H7 (cell line): ENCODE measurements at regions not wholly inside any gene's neighbourhood (a gene's known extent, or its start where the extent isn't known, plus 50 kb on each side); places are given as distances from the start of the nearest gene placed in this dataset.

Source experiments
- DNase-seq: peaks from one replicate; pipeline ENCODE4 v3.0.0; 2012
- H3K27me3 ChIP-seq: 2 replicates; pipeline ENCODE4 v1.6.0; 2011; ENCODE audit warnings: mild to moderate bottlenecking, low read length; ENCODE audit not compliant: control insufficient read depth, insufficient read depth
- H3K36me3 ChIP-seq: replicated peaks from 2 replicates; pipeline ENCODE4 v1.5.1; 2011; ENCODE audit warnings: low read length; ENCODE audit not compliant: control insufficient read depth, insufficient read depth
- H3K4me3 ChIP-seq: 2 replicates; pipeline ENCODE4 v1.5.1; 2011; ENCODE audit warnings: low read depth, mild to moderate bottlenecking, control low read depth, low read length, moderate library complexity; ENCODE audit not compliant: insufficient read depth

DNA sequence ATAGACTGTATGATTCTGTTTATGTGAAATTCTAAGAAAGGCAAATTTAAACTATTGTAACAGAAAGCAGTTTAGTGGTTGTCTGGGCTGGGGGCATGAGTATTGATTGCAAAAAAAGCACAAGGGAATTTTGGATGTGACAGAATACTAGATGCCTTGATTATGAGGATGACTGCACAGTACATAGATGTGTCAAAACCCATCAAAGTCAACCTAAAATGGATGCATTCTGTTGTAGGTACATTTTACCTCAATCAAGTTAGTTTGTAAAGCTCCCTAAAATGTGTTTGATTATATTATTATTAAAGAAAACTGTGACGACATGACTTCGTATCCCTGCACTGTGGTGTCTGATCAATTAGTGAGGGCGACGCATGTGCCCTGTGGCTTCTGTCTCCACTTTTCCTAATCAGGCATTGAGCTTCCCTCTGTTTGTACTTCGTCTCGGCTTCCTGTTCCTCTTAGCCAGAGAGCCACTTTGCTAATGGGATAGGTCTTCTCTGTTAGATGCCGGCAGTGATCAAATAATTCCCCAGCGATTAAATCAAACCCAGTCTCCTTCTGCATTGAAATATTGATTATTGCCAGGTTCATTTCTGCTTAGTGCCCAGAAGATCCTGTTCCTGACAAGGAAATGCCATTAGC lies 118.3 kb upstream of the GGTLC1 start:
- no peak for DNase-seq
- Histone ChIP-seq H3K4me3 (no peak overlapping the region), H3K27me3 (no peaks in the 10 kb centered on the region), H3K36me3 (no peaks in the 10 kb centered on the region)

DNA sequence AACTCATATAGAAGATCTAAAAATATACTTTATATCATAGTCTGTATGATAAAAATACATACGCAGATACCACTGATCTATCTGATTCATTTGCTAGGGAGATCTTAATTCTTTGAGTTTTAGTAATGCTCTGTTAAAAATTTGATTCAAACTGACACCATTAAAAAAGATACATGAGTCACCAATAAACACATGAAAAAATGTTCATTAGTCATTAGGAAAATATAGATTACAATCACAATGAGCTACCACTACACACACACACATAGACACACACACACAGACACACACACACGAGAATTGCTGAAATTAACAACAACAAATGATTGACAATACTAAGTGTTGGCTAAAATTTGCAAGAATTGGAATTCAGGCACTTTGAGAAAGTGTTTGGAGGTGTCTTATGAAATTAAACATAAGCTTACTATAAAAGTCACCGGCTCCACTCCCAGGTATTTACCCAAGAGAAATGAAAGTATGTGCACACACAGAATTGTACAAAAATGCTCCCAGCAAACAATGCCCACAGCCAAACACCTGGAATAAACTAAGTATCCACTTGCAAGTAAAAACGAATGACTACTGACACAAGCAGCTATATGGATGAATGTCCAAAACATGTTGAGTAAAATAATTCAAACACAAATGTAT lies 117.7 kb upstream of the GGTLC1 start:
- H3K36me3 ChIP-seq = no peaks in the 10 kb centered on the region
- no peaks in the 10 kb centered on the region for H3K27me3 ChIP-seq
- no peak for DNase-seq
- no peak overlapping the region for H3K4me3 ChIP-seq

DNA sequence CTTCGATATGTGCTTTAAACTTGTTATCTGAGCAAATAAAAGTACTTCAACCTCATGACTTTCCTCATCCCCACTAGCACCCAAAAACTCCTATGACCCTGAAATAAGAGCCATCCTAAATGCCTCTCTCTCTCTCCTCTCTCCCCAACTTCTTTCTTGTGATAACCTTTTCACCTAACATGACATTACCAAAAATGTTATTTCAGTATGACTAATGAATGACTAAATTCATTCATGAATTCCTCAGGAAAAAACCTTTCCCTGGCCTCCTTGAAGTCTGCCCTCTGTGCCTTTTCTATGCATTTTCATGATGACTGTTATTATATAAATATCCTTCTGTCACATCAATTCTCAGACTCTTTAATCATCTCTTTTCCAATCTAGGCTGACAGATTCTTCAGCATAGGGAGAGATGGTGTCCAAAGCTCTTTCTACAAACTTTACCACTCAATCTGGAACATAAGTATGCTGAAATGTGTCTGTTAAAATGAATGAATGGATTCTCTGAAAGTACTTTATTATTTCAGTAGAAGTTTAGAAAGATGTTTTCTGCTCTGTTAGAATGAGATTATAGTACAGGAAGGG lies 114.3 kb upstream of the GGTLC1 start:
- Histone ChIP-seq H3K4me3 (no peak overlapping the region), H3K36me3 (no peaks in the 10 kb centered on the region), H3K27me3 (no peaks in the 10 kb centered on the region)
- DNase-seq = no peak

DNA sequence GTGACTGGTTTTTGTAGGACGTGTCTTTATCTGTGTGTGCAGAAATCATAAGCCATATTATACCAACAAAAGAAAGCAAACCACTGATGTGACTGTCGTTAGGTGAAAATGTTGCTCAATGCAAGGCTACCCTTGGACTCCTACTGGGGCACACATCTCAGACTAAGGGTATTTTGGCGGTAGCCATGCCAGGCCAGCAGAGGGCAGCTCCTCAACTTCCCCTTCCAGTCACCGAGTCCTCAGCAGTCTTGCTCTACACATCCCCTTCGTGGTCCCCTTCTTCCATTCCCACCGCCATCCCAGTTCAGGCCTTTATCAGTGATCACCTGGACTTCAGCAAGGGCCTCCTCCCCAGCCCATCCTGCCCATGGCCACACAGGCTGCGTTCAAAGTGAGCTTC lies 113.7 kb upstream of the GGTLC1 start:
- H3K27me3 ChIP-seq = no peaks in the 10 kb centered on the region
- H3K4me3 ChIP-seq = no peak overlapping the region
- no peaks in the 10 kb centered on the region for H3K36me3 ChIP-seq
- peak; percentile 59 for DNase-seq

DNA sequence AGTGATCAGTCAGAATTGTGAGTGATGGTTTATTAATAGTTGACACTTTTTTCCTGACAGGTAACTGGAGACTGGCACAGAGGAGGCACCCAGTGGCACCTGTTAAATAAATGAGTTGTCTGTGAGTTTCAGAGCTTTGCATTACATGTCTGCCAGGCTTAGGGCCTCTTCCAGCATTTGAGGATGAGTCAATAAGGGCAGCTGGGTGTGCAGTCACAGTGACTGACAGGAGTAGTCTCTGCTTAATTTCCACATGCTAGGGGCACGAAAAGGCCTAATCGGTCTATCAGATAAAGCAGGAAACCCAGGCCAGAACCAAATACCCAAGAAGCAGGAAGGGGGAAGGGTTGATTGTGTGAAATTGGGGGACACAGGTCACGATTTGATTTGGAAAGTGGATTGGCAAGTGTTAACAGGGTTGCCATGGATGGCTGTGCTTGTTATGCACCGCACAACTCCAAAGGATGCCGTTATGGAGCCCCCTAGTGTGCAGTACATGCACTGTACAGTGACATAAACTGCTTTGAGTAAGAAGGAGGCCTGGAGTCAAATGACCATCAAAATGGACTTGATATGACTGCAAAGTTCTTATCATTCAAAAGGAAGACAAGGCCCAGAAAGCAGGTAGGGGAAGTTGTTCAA lies 111.9 kb upstream of the GGTLC1 start:
- H3K27me3 ChIP-seq = no peaks in the 10 kb centered on the region
- no peak overlapping the region for H3K4me3 ChIP-seq
- H3K36me3 ChIP-seq = no peaks in the 10 kb centered on the region
- DNase-seq = peak; percentile 23

DNA sequence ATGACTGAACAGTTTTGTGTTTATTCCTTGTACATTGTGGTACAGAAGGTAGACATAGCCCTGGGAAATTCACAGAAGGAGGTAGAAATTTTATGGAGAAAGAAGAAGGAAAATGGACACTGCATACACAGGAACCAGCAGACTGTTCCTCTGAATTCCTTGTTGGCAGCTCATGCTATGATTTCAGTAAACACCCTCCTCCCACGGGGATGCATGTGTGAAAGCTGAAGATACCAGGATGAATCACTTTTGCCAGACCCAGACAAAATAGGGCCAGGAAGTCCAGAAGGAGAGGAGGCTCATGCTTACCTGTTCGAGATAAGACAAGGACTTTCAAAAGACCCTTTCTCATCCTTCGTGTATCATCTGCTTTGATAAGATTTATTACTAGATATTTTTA lies 110.3 kb upstream of the GGTLC1 start:
- DNase-seq = no peak
- Histone ChIP-seq H3K36me3 (no peaks in the 10 kb centered on the region), H3K4me3 (no peak overlapping the region), H3K27me3 (no peaks in the 10 kb centered on the region; the same call in 1 of the 2 replicates)

DNA sequence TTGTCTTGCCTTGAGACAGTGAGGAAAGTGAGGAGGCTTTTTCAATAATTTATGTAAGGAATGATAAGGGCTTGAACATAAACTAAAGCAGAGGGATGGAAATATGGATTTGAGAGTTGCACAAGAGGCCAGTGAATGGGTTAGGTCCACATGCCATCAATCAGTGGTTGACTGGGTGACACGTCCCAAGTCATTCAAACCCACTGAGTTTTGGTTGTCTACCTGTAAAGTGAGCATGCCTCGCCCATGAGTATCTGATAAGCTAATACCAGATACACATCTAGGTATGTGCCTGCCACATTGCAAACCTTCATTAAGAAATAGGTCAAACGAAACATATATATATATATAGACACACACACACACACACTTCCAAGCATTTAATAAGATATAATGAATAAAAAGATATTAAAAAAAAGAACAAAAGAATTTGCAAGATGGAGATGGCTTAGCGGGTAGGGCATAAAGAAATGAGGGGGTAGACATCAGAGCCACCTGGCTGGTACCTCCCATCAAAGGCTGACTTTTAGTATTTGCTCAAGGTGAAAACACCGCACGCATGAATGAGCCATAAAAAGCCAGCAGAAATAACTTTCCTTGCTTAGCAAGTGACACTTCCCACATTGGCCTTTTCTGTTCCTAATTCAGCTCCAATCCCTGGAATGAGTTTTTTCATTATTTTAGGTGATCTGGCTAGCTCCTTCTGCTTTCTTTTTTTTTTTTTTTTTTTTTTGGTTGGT lies 109.1 kb upstream of the GGTLC1 start:
- no peak overlapping the region for H3K4me3 ChIP-seq
- H3K36me3 ChIP-seq = no peaks in the 10 kb centered on the region
- no peak for DNase-seq
- H3K27me3 ChIP-seq = no peaks in the 10 kb centered on the region; the same call in 1 of the 2 replicates

DNA sequence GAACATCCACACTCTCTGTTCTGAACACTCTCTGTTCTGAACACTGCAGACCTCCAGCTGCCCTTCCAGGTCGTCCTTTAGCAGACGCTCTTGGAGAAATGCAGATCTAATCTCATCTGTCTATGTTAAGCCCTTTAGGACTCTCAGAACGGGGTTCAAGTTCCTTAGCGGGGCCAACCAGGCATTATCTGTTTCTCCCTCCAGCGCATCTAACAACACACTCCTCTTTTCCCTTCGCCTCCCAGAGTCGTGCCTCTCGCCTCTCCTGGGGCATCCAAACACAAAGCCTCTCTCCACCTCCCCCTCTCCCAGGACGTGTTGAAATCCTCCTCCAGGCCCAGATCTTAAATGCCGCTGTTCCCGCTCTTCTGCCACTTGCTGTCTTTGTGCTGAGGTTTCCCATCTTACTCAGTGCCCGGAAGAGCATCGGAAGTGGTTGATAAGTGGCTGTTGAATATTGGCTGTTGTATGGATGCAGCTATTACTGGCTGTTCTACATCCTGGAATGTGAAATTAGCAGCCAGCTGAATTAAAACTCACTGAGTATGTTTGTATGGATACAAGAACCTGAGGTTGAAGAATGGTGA lies 108.4 kb upstream of the GGTLC1 start:
- Histone ChIP-seq H3K27me3 (no peaks in the 10 kb centered on the region; the same call in 1 of the 2 replicates), H3K4me3 (no peak overlapping the region), H3K36me3 (no peaks in the 10 kb centered on the region)
- no peak for DNase-seq

DNA sequence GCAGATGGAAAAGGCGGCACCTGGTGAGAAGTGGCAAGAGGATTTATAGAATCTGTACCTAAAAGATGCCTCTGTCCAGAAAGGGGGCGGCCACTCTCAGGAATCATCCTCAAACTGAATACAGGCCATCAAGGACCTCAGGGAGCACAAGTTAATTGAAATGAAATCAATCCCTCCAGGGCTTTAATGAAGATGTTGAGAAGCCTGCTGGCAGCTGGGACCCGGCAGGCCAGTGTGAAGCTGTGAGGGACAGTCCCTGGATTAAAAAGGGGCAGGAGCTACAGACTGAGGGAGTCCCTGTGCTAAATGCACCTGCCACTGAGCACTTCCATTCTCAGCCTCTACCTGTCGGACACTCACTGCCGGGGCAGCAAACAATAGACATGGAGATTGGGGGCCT lies 107.7 kb upstream of the GGTLC1 start:
- H3K36me3 ChIP-seq = no peaks in the 10 kb centered on the region
- no peak for DNase-seq
- H3K4me3 ChIP-seq = no peak overlapping the region
- H3K27me3 ChIP-seq = no peaks in the 10 kb centered on the region; the same call in 1 of the 2 replicates

DNA sequence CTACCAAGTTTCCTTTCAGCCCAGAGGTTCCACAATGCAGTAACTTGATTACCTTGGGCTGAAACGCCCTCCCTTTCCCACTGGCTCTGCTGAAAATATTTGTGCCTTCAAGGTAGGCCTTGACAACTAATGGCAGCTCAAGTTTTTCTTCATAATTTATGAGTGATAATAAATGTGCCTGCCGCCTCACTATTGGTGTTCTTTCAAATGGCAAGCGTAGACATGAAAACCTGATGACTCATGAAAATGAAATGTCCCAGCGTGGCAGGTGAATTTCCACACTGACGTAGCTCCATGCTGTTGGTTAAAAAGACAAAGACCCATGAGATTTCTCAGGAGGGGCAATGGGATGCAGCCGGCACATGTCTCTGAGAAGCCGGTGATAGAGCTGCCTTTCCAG lies 107.2 kb upstream of the GGTLC1 start:
- Histone ChIP-seq H3K27me3 (no peaks in the 10 kb centered on the region; the same call in 1 of the 2 replicates), H3K4me3 (no peak overlapping the region), H3K36me3 (no peaks in the 10 kb centered on the region)
- DNase-seq = no peak

DNA sequence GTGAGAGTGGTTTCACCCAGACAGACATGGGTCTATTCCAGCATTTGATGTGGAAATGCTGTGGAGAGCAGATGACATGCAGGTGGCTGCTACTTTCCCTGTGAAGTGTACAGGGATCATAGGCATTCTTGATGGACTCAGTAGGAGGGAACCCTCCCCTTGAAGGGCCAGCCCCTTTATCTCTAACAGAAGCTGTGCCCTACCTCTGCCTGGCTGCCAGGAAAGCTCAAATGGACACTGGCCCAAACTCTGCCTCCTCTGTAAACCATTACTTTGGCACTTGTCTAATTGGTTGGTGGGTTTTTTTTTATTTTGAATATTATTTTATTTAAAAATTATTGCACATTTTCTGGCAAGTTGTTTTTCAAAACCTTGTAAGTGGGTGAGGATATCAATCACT lies 106.7 kb upstream of the GGTLC1 start:
- H3K36me3 ChIP-seq = no peaks in the 10 kb centered on the region
- no peak overlapping the region for H3K4me3 ChIP-seq
- DNase-seq = no peak
- no peaks in the 10 kb centered on the region; the same call in 1 of the 2 replicates for H3K27me3 ChIP-seq

DNA sequence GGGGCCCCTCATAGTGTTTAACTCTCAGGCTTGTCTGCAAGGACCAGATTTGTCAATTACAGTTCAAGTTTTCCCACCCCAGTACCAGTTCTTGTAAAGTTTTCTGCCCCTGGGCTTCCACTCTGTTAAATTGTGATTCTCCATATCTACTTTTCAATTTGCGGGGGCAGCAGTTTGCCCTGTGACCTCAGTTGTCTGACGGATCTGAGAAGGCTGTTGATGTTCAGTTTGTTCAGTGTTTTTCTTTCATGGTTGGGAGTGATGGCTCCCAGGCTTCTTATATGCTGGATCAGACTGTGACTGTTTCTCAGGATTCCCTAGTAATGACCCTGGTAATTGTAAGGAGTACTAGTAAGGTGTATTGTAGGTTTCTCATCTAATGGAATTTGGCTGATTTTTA lies 101.0 kb upstream of the GGTLC1 start:
- Histone ChIP-seq H3K27me3 (no peaks in the 10 kb centered on the region; the same call in 1 of the 2 replicates), H3K4me3 (no peak overlapping the region), H3K36me3 (no peaks in the 10 kb centered on the region)
- DNase-seq = no peak

DNA sequence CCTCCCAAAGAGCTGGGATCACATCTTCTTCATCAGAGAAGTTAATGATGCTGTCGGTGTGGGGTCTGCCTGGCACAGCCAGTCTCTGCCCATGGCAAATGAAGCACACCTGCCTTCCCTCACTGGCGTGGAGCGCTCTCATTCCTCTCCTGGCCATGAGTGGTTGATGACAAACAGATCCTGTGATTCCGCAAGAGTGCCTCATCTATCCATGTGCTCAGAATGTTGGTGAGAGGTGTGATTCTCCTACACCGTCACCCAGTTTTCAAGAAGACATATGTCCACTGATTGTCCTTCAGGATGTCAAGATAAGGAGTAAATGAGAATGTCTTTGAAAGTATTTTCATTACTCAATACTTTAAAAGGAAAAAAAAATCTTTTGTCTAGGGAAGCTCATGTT lies 97.5 kb upstream of the GGTLC1 start:
- Histone ChIP-seq H3K4me3 (no peak overlapping the region), H3K36me3 (no peaks in the 10 kb centered on the region), H3K27me3 (no peaks in the 10 kb centered on the region)
- DNase-seq = no peak

DNA sequence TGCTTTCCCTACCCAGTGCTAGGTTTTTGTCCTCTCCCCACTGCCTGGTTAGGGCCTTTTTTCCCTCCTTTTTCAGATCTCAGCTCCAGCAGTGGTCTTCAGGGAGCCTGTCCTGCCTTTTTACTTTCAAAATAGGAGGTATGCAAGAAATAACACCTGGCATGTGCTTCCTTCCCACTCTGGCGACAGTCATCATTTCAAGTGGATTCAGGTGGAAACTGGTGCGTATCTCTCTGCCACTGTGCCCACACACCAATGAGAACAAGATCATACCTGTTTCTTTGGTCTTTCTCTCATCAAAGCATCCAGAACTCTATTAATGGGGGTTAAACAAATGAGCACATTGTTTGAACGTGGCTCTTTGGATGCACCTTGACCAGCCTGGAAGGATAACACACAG lies 95.7 kb upstream of the GGTLC1 start:
- H3K27me3 ChIP-seq = no peaks in the 10 kb centered on the region
- no peak for DNase-seq
- no peaks in the 10 kb centered on the region for H3K36me3 ChIP-seq
- H3K4me3 ChIP-seq = no peak overlapping the region
